Fibroblast of the aortic adventitia (primary cell): ENCODE measurements at regions not wholly inside any gene's neighbourhood (a gene's known extent, or its start where the extent isn't known, plus 50 kb on each side); places are given as distances from the start of the nearest gene placed in this dataset.

Experiments used
- DNase-seq: peaks from one replicate; pipeline ENCODE4 v3.0.0-alpha.2; 2010; ENCODE audit warnings: low read depth
- H3K4me3 ChIP-seq: 2 replicates; pipeline ENCODE4 v1.5.1; 2011; ENCODE audit warnings: low read depth, mild to moderate bottlenecking, control low read depth, low read length, moderate library complexity
- CTCF ChIP-seq: IDR thresholded peaks from 2 replicates; pipeline ENCODE4 v1.5.1; 2011; ENCODE audit warnings: mild to moderate bottlenecking, low read length, control low read depth, inconsistent platforms; ENCODE audit not compliant: insufficient read depth

- H3K4me3 ChIP-seq: no peak overlapping the region
- DNase-seq: no peak
- TF ChIP-seq CTCF: no peak
These were observed 415.2 kb downstream of the VRK1 start for GRCh38 chr14:97212399-97212798.

GRCh38 chr14:97213720-97214119, 416.5 kb downstream of the VRK1 start:
- TF ChIP-seq CTCF: no peak

GRCh38 chr14:97215263-97215969, 418.2 kb downstream of the VRK1 start:
- H3K4me3 ChIP-seq: no peak overlapping the region
- TF ChIP-seq CTCF: no peak
- DNase-seq: no peak

More at GRCh38 chr14:97213720-97214119, 416.5 kb downstream of the VRK1 start:
- H3K4me3 ChIP-seq: no peak overlapping the region
- no peak for DNase-seq

- no peak for DNase-seq
- H3K4me3 ChIP-seq: no peak overlapping the region
- no peak for TF ChIP-seq CTCF
These were observed 420.1 kb downstream of the VRK1 start for GRCh38 chr14:97217111-97217885.

- no peak for TF ChIP-seq CTCF
- DNase-seq: no peak
- no peak overlapping the region for H3K4me3 ChIP-seq
These were observed 421.1 kb downstream of the VRK1 start for GRCh38 chr14:97218274-97218673.

- H3K4me3 ChIP-seq: no peak overlapping the region
- no peak for TF ChIP-seq CTCF
- DNase-seq: no peak
These were observed 421.7 kb downstream of the VRK1 start for GRCh38 chr14:97218691-97219430.
